ENCODE measurements at regions not wholly inside any gene's neighbourhood (a gene's known extent, or its start where the extent isn't known, plus 50 kb on each side); places are given as distances from the start of the nearest gene placed in this dataset.
A peak's percentile ranks its signal among the peaks of the same experiment; 100 is the strongest.

GRCh38 chr1:219039017-219039681 lies 134.5 kb upstream of the LYPLAL1 start:
- H3K9me3 Mint-ChIP-seq, result no peaks in the 10 kb centered on the region
- no peak for DNase-seq
- no peaks in the 10 kb centered on the region for H3K27me3 Mint-ChIP-seq (ENCODE audit: low read depth)
- no peak for ATAC-seq
- no peak overlapping the region for H3K4me3 Mint-ChIP-seq
- H3K4me1 Mint-ChIP-seq (ENCODE audit: low read depth), result no peaks in the 10 kb centered on the region
- H3K36me3 Mint-ChIP-seq (ENCODE audit: insufficient read depth), result no peaks in the 10 kb centered on the region

GRCh38 chr1:219039682-219040154 lies 134.0 kb upstream of the LYPLAL1 start:
- H3K4me1 Mint-ChIP-seq (ENCODE audit: low read depth), result no peaks in the 10 kb centered on the region
- no peak overlapping the region for H3K4me3 Mint-ChIP-seq
- no peaks in the 10 kb centered on the region for H3K36me3 Mint-ChIP-seq (ENCODE audit: insufficient read depth)
- DNase-seq, result no peak
- no peaks in the 10 kb centered on the region for H3K9me3 Mint-ChIP-seq
- ATAC-seq, result no peak
- H3K27me3 Mint-ChIP-seq (ENCODE audit: low read depth), result no peaks in the 10 kb centered on the region

- Mint-ChIP-seq H3K36me3 (ENCODE audit: insufficient read depth) (no peaks in the 10 kb centered on the region), H3K4me1 (ENCODE audit: low read depth) (no peaks in the 10 kb centered on the region), H3K9me3 (no peaks in the 10 kb centered on the region), H3K4me3 (no peak overlapping the region), H3K27me3 (ENCODE audit: low read depth) (no peaks in the 10 kb centered on the region)
- no peak for DNase-seq
- ATAC-seq, result no peak
Observed at GRCh38 chr1:219040291-219040690, 133.4 kb upstream of the LYPLAL1 start.

- ATAC-seq, result no peak
- H3K27me3 Mint-ChIP-seq (ENCODE audit: low read depth), result no peaks in the 10 kb centered on the region
- no peaks in the 10 kb centered on the region for H3K9me3 Mint-ChIP-seq
- no peaks in the 10 kb centered on the region for H3K36me3 Mint-ChIP-seq (ENCODE audit: insufficient read depth)
- no peaks in the 10 kb centered on the region for H3K4me1 Mint-ChIP-seq (ENCODE audit: low read depth)
- no peak overlapping the region for H3K4me3 Mint-ChIP-seq
- DNase-seq, result no peak
Observed at GRCh38 chr1:219041141-219041540, 132.5 kb upstream of the LYPLAL1 start.

- Mint-ChIP-seq H3K4me3 (no peak overlapping the region), H3K4me1 (ENCODE audit: low read depth) (no peaks in the 10 kb centered on the region), H3K9me3 (no peaks in the 10 kb centered on the region), H3K36me3 (ENCODE audit: insufficient read depth) (no peaks in the 10 kb centered on the region), H3K27me3 (ENCODE audit: low read depth) (no peaks in the 10 kb centered on the region)
- no peak for DNase-seq
- no peak for ATAC-seq
Observed at GRCh38 chr1:219041818-219042217, 131.9 kb upstream of the LYPLAL1 start.

GRCh38 chr1:219042769-219043168 lies 130.9 kb upstream of the LYPLAL1 start:
- Mint-ChIP-seq H3K4me3 (no peak overlapping the region), H3K9me3 (no peaks in the 10 kb centered on the region), H3K36me3 (ENCODE audit: insufficient read depth) (no peaks in the 10 kb centered on the region), H3K4me1 (ENCODE audit: low read depth) (no peaks in the 10 kb centered on the region), H3K27me3 (ENCODE audit: low read depth) (no peaks in the 10 kb centered on the region)
- ATAC-seq (no peak), DNase-seq (no peak)

- Mint-ChIP-seq H3K9me3 (no peaks in the 10 kb centered on the region), H3K36me3 (ENCODE audit: insufficient read depth) (no peaks in the 10 kb centered on the region), H3K4me1 (ENCODE audit: low read depth) (no peaks in the 10 kb centered on the region), H3K27me3 (ENCODE audit: low read depth) (no peaks in the 10 kb centered on the region), H3K4me3 (no peak overlapping the region)
- ATAC-seq (no peak), DNase-seq (no peak)
Observed at GRCh38 chr1:219045246-219045645, 128.4 kb upstream of the LYPLAL1 start.

- Mint-ChIP-seq H3K27me3 (ENCODE audit: low read depth) (no peaks in the 10 kb centered on the region), H3K4me3 (no peak overlapping the region), H3K9me3 (no peaks in the 10 kb centered on the region), H3K36me3 (ENCODE audit: insufficient read depth) (no peaks in the 10 kb centered on the region), H3K4me1 (ENCODE audit: low read depth) (no peaks in the 10 kb centered on the region)
- DNase-seq (no peak), ATAC-seq (no peak)
Observed at GRCh38 chr1:219049501-219049900, 124.2 kb upstream of the LYPLAL1 start.

GRCh38 chr1:219050086-219050821 lies 123.4 kb upstream of the LYPLAL1 start:
- no peaks in the 10 kb centered on the region for H3K27me3 Mint-ChIP-seq (ENCODE audit: low read depth)
- ATAC-seq (no peak), DNase-seq (no peak)
- no peak overlapping the region for H3K4me3 Mint-ChIP-seq
- no peaks in the 10 kb centered on the region for H3K36me3 Mint-ChIP-seq (ENCODE audit: insufficient read depth)
- no peaks in the 10 kb centered on the region for H3K9me3 Mint-ChIP-seq
- H3K4me1 Mint-ChIP-seq (ENCODE audit: low read depth), result no peaks in the 10 kb centered on the region

- H3K4me1 Mint-ChIP-seq (ENCODE audit: low read depth), result no peaks in the 10 kb centered on the region
- H3K4me3 Mint-ChIP-seq, result no peak overlapping the region
- peaks cover 2% of the 10 kb centered on the region for H3K9me3 Mint-ChIP-seq
- no peaks in the 10 kb centered on the region for H3K36me3 Mint-ChIP-seq (ENCODE audit: insufficient read depth)
- no peak for ATAC-seq
- no peaks in the 10 kb centered on the region for H3K27me3 Mint-ChIP-seq (ENCODE audit: low read depth)
- no peak for DNase-seq
Observed at GRCh38 chr1:219050822-219051125, 122.9 kb upstream of the LYPLAL1 start.

- H3K4me3 Mint-ChIP-seq, result no peak overlapping the region
- no peak for ATAC-seq
- peaks cover 3% of the 10 kb centered on the region for H3K9me3 Mint-ChIP-seq
- no peaks in the 10 kb centered on the region for H3K4me1 Mint-ChIP-seq (ENCODE audit: low read depth)
- no peak for DNase-seq
- H3K36me3 Mint-ChIP-seq (ENCODE audit: insufficient read depth), result no peaks in the 10 kb centered on the region
- H3K27me3 Mint-ChIP-seq (ENCODE audit: low read depth), result no peaks in the 10 kb centered on the region
Observed at GRCh38 chr1:219051547-219051946, 122.1 kb upstream of the LYPLAL1 start.

- H3K9me3 Mint-ChIP-seq, result peaks cover 7% of the 10 kb centered on the region
- no peak for DNase-seq
- H3K4me1 Mint-ChIP-seq (ENCODE audit: low read depth), result no peaks in the 10 kb centered on the region
Observed at GRCh38 chr1:219058891-219059820, 114.5 kb upstream of the LYPLAL1 start.

GRCh38 chr1:219060798-219061197 lies 112.9 kb upstream of the LYPLAL1 start:
- no peaks in the 10 kb centered on the region for H3K36me3 Mint-ChIP-seq (ENCODE audit: insufficient read depth)

More at GRCh38 chr1:219058891-219059820, 114.5 kb upstream of the LYPLAL1 start:
- Mint-ChIP-seq H3K4me3 (no peak overlapping the region), H3K27me3 (ENCODE audit: low read depth) (peaks cover 2% of the 10 kb centered on the region), H3K36me3 (ENCODE audit: insufficient read depth) (no peaks in the 10 kb centered on the region)
- ATAC-seq, result peak; percentile 61 to 82

GRCh38 chr1:219062161-219062560 lies 111.5 kb upstream of the LYPLAL1 start:
- H3K4me3 Mint-ChIP-seq, result no peak overlapping the region
- H3K36me3 Mint-ChIP-seq (ENCODE audit: insufficient read depth), result no peaks in the 10 kb centered on the region
- no peak for DNase-seq
- no peak for ATAC-seq
- H3K27me3 Mint-ChIP-seq (ENCODE audit: low read depth), result peaks cover 2% of the 10 kb centered on the region
- no peaks in the 10 kb centered on the region for H3K4me1 Mint-ChIP-seq (ENCODE audit: low read depth)
- peaks cover 4% of the 10 kb centered on the region for H3K9me3 Mint-ChIP-seq

More at GRCh38 chr1:219060798-219061197, 112.9 kb upstream of the LYPLAL1 start:
- Mint-ChIP-seq H3K27me3 (ENCODE audit: low read depth) (peaks cover 2% of the 10 kb centered on the region), H3K4me3 (no peak overlapping the region), H3K4me1 (ENCODE audit: low read depth) (no peaks in the 10 kb centered on the region), H3K9me3 (peaks cover 5% of the 10 kb centered on the region)
- no peak for ATAC-seq
- no peak for DNase-seq
